ENCODE measurements at regions not wholly inside any gene's neighbourhood (a gene's known extent, or its start where the extent isn't known, plus 50 kb on each side); places are given as distances from the start of the nearest gene placed in this dataset.
"Not testable (repeated sequence)": the region's sequence is repeated elsewhere in the genome, so short reads cannot be mapped to it uniquely, and the experiment has no call there.

GRCh38 chr18:1422634-1423033, 518.0 kb downstream of the ADCYAP1 start:
- DNase-seq, result no peak
- Histone ChIP-seq H3K36me3 (no peaks in the 10 kb centered on the region), H3K27ac (no peak overlapping the region), H3K4me1 (no peaks in the 10 kb centered on the region), H3K4me3 (no peak overlapping the region), H3K27me3 (ENCODE audit: low read depth) (no peaks in the 10 kb centered on the region), H3K9me3 (no peaks in the 10 kb centered on the region)
- no peak for ATAC-seq
- no peak for TF ChIP-seq CTCF (IDR thresholded peaks at IDR 0.05)
- intact Hi-C loops (cut with DNase I), result no loop called here

- intact Hi-C loops (cut with DNase I), result no loop called here
- no peak for DNase-seq
- TF ChIP-seq CTCF (IDR thresholded peaks at IDR 0.05), result no peak
- no peaks in the 10 kb centered on the region for H3K4me1 ChIP-seq
- no peaks in the 10 kb centered on the region for H3K9me3 ChIP-seq
- H3K27me3 ChIP-seq (ENCODE audit: low read depth), result no peaks in the 10 kb centered on the region
- H3K27ac ChIP-seq, result no peak overlapping the region
- ATAC-seq, result no peak
- H3K36me3 ChIP-seq, result no peaks in the 10 kb centered on the region
- no peak overlapping the region for H3K4me3 ChIP-seq
These were observed 521.0 kb downstream of the ADCYAP1 start for GRCh38 chr18:1425679-1426078.

DNA sequence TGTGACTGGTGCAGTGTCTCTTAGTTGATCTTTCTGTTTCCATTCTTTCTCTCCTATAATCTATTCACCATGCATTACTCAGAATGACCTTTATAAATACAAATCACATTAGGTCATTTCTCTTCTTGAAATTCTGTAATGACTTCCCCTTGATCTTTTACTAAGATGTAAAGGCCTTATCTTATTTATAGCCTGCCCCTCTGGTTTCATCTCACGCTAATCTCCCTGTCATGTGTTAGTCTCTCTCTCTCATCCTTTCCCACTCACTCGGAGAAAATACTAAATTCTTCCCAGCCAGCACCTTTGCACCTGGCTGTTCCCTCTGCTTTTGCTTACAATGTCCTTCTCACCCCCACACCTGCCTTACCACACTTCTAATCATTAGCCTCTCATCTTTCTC, 530.8 kb downstream of the ADCYAP1 start:
- H3K27ac ChIP-seq, result no peak overlapping the region

GRCh38 chr18:1436199-1436598, 531.5 kb downstream of the ADCYAP1 start:
- Histone ChIP-seq H3K4me1 (no peaks in the 10 kb centered on the region), H3K36me3 (no peaks in the 10 kb centered on the region), H3K27me3 (ENCODE audit: low read depth) (no peaks in the 10 kb centered on the region), H3K27ac (no peak overlapping the region), H3K9me3 (no peaks in the 10 kb centered on the region), H3K4me3 (no peak overlapping the region)
- ATAC-seq, result peak; percentile 43 to 74
- intact Hi-C loops (cut with DNase I), result no loop called here
- no peak for DNase-seq
- no peak for TF ChIP-seq CTCF (IDR thresholded peaks at IDR 0.05)

More for the DNA sequence above, 530.8 kb downstream of the ADCYAP1 start:
- Histone ChIP-seq H3K9me3 (no peaks in the 10 kb centered on the region), H3K36me3 (no peaks in the 10 kb centered on the region), H3K27me3 (ENCODE audit: low read depth) (no peaks in the 10 kb centered on the region), H3K4me3 (no peak overlapping the region), H3K4me1 (no peaks in the 10 kb centered on the region)
- DNase-seq (no peak), ATAC-seq (no peak)
- TF ChIP-seq CTCF (IDR thresholded peaks at IDR 0.05), result no peak
- intact Hi-C loops (cut with DNase I), result no loop called here

DNA sequence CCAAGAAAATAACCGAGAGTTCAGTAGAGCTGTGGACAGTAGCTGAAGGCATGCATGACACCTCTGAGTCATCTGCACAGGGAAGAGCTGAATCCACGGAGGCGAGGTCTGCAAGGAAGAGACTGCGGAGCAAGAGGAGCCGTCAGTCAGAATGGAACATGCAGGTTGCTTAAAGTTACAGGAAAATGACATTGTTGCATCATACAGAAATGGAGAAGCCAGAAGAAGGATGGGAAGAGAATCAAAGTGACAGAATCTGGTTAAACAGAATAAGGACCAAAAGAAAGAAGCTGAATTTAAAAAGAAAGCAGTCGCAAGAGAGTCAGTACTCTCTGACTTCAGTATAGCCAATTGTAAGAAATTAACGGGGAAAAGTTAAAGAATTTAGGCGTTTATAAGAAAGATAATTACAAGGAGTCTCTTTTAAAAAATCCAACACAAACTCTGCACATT, 533.8 kb downstream of the ADCYAP1 start:
- intact Hi-C loops (cut with DNase I), result no loop called here
- no peak for DNase-seq
- no peaks in the 10 kb centered on the region for H3K36me3 ChIP-seq
- H3K9me3 ChIP-seq, result no peaks in the 10 kb centered on the region
- no peaks in the 10 kb centered on the region for H3K4me1 ChIP-seq
- H3K27ac ChIP-seq, result no peak overlapping the region
- H3K4me3 ChIP-seq, result no peak overlapping the region
- no peaks in the 10 kb centered on the region for H3K27me3 ChIP-seq (ENCODE audit: low read depth)
- no peak for ATAC-seq
- TF ChIP-seq CTCF (IDR thresholded peaks at IDR 0.05), result no peak

- ATAC-seq (peak in 1 of 2 donors; percentile 50), DNase-seq (no peak)
- Histone ChIP-seq H3K27ac (no peak overlapping the region), H3K4me1 (no peaks in the 10 kb centered on the region), H3K36me3 (no peaks in the 10 kb centered on the region), H3K4me3 (no peak overlapping the region), H3K9me3 (no peaks in the 10 kb centered on the region), H3K27me3 (ENCODE audit: low read depth) (no peaks in the 10 kb centered on the region)
- TF ChIP-seq CTCF (IDR thresholded peaks at IDR 0.05), result no peak
- intact Hi-C loops (cut with DNase I), result no loop called here
These were observed 534.3 kb downstream of the ADCYAP1 start for GRCh38 chr18:1438967-1439366.

DNA sequence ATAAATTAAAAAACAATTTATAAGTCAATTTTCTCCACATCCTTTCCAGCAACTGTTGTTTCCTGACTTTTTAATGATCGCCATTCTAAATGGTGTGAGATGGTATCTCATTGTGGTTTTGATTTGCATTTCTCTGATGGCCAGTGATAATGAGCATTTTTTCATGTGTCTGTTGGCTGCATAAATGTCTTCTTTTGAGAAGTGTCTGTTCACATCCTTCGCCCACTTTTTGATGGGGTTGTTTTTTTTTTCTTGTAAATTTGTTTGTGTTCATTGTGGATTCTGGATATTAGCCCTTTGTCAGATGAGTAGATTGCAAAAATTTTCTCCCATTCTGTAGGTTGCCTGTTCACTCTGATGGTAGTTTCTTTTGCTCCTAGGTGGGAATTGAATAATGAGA, 539.4 kb downstream of the ADCYAP1 start:
- H3K4me1 ChIP-seq; intact Hi-C loops (cut with DNase I); H3K4me3 ChIP-seq; H3K27me3 ChIP-seq (ENCODE audit: low read depth); DNase-seq; ATAC-seq; H3K9me3 ChIP-seq; H3K36me3 ChIP-seq; H3K27ac ChIP-seq: not testable (repeated sequence)
